Common myeloid progenitor, CD34-positive (primary cell): ENCODE measurements at regions not wholly inside any gene's neighbourhood (a gene's known extent, or its start where the extent isn't known, plus 50 kb on each side); places are given as distances from the start of the nearest gene placed in this dataset.

Experiments
- CTCF ChIA-PET: fragments of 350-600 bp; sonication (Branson Sonifier 250); formaldehyde crosslinking; loops from one replicate; lab custom pipeline; 2021; ENCODE audit warnings: antibody characterized with exemption; lab: Charles Lee
- POLR2A ChIA-PET: fragments of 350-600 bp; sonication (Branson Sonifier 250); formaldehyde crosslinking; loops from one replicate; lab custom pipeline; 2021; ENCODE audit warnings: antibody characterized with exemption; lab: Charles Lee
- DNase-seq, 3 donors: peaks; one replicate each; pipeline versions ENCODE4 v3.0.0 to v3.0.0-alpha.2; 2013
- H3K27ac ChIP-seq, 2 experiments: 1 replicate in 1 of 2; 2 replicates in 1 of 2; pipeline ENCODE4 v1.7.0; 2013; ENCODE audit warnings: inconsistent platforms in 2 of 2, low read length in 2 of 2, mild to moderate bottlenecking in 2 of 2, low read depth in 1 of 2, moderate library complexity in 1 of 2; ENCODE audit not compliant: severe bottlenecking in 2 of 2, insufficient read depth in 1 of 2, poor library complexity in 1 of 2
- H3K27me3 ChIP-seq, 5 experiments: replicated peaks in 2 of 5; 1 replicate in 3 of 5; 2 replicates in 2 of 5; pipeline versions ENCODE4 v1.6.1 to v1.7.0; 2013; ENCODE audit warnings: low read length in 4 of 5, mild to moderate bottlenecking in 2 of 5, moderate library complexity in 2 of 5, inconsistent platforms in 1 of 5; ENCODE audit not compliant: insufficient read depth in 5 of 5, control insufficient read depth in 4 of 5
- H3K36me3 ChIP-seq, 4 experiments: 1 replicate in 2 of 4; 2 replicates in 2 of 4; pipeline versions ENCODE4 v1.6.1 to v1.7.0; 2013; ENCODE audit warnings: low read length in 3 of 4, control low read depth in 1 of 4, mild to moderate bottlenecking in 1 of 4; ENCODE audit not compliant: control insufficient read depth in 4 of 4, insufficient read depth in 4 of 4
- H3K4me1 ChIP-seq, 4 experiments: 1 replicate in 3 of 4; 2 replicates in 1 of 4; pipeline versions ENCODE4 v1.6.1 to v1.7.1; 2013; ENCODE audit warnings: low read length in 3 of 4, mild to moderate bottlenecking in 3 of 4, control low read depth in 1 of 4, inconsistent platforms in 1 of 4, moderate library complexity in 1 of 4; ENCODE audit not compliant: control insufficient read depth in 4 of 4, insufficient read depth in 4 of 4; ENCODE audit errors: control extremely low read depth in 1 of 4
- H3K4me3 ChIP-seq, 7 experiments: 1 replicate in 4 of 7; 2 replicates in 3 of 7; pipeline versions ENCODE4 v1.5.1 to v1.7.0; 2013; ENCODE audit warnings: mild to moderate bottlenecking in 7 of 7, low read length in 6 of 7, moderate library complexity in 6 of 7, inconsistent platforms in 2 of 7, low read depth in 2 of 7, control low read depth in 1 of 7; ENCODE audit not compliant: insufficient read depth in 4 of 7, control insufficient read depth in 1 of 7; ENCODE audit errors: extremely low read depth in 1 of 7
- H3K9me3 ChIP-seq, 5 experiments: 1 replicate in 4 of 5; 2 replicates in 1 of 5; pipeline versions ENCODE4 v1.6.1 to v1.7.1; 2013; ENCODE audit warnings: low read length in 4 of 5, mild to moderate bottlenecking in 2 of 5, inconsistent platforms in 1 of 5, low read depth in 1 of 5, moderate library complexity in 1 of 5; ENCODE audit not compliant: control insufficient read depth in 4 of 5, insufficient read depth in 2 of 5; ENCODE audit errors: control extremely low read depth in 1 of 5
- WGBS: methylation state at CpG from one replicate; pipeline ENCODE4 v1.1.5; 2013; ENCODE audit not compliant: insufficient coverage; 5-methylcytosine and 5-hydroxymethylcytosine counted together

GRCh38 chrY:8329431-8329830 lies 1007.8 kb upstream of the TSPY4 start:
- Histone ChIP-seq H3K36me3 (no peaks in the 10 kb centered on the region), H3K4me3 (no peak overlapping the region), H3K27me3 (no peaks in the 10 kb centered on the region), H3K4me1 (no peaks in the 10 kb centered on the region), H3K27ac (no peak overlapping the region), H3K9me3 (no peaks in the 10 kb centered on the region)
- CTCF ChIA-PET, result no interaction called here
- no CpG with 5 or more reads among the region's 2 CpGs for WGBS
- POLR2A ChIA-PET, result no interaction called here
- DNase-seq, result no peak

DNA sequence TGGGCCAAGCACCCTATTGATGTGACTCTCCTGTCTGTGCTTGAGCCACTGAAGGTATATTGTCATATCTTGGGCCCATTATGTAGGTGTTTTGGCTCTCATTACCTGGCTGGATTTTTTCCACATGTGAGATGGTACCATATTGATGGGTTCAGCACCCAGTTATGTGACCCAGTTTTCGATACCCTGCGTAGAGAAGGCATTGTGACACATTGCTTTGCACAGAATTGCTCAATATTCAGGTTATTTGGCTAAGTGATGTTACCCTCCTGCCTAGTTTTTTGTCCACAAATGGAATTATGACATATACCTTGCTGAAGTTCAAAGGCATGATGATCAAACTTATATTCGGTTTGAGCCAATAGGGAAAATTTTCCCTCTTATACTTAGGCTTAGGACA lies 1007.3 kb upstream of the TSPY4 start:
- CTCF ChIA-PET, result no interaction called here
- H3K36me3 ChIP-seq, result no peaks in the 10 kb centered on the region
- WGBS, result no CpG with 5 or more reads among the region's 3 CpGs
- H3K4me3 ChIP-seq, result no peak overlapping the region
- H3K27ac ChIP-seq, result no peak overlapping the region
- H3K9me3 ChIP-seq, result no peaks in the 10 kb centered on the region
- H3K27me3 ChIP-seq, result no peaks in the 10 kb centered on the region
- DNase-seq, result no peak
- POLR2A ChIA-PET, result no interaction called here
- H3K4me1 ChIP-seq, result no peaks in the 10 kb centered on the region

- no peaks in the 10 kb centered on the region for H3K9me3 ChIP-seq
- H3K27ac ChIP-seq, result no peak overlapping the region
Observed at GRCh38 chrY:8333328-8333727, 1003.9 kb upstream of the TSPY4 start.

DNA sequence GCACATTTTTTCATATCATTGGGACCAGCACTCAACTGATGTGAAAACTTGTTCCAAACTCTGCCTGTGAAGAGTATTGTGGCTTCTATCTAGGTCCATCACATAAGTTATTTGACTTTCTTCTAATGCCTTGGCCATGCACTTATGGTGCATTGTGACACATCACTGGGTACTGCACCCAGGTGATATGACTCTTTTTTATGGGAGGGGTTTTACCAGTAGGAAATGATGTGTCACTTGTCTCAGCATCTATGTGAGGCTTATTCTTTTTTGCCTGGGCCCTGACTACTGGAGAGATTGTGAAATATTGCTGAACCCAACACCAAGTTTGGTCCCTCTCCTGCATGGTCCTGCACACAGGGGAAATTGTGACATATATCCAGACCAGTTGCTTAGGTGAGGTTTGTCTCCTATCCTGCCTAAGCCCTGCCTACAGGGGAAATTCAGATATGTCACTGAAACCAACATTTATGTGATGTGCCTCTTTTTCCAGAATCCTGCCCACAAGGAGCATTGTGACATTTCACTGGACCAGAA lies 1001.9 kb upstream of the TSPY4 start:
- DNase-seq, result no peak
- H3K9me3 ChIP-seq, result no peaks in the 10 kb centered on the region
- ChIA-PET CTCF (no interaction called here), POLR2A (no interaction called here)
- no peak overlapping the region for H3K4me3 ChIP-seq
- H3K36me3 ChIP-seq, result no peaks in the 10 kb centered on the region
- H3K4me1 ChIP-seq, result no peaks in the 10 kb centered on the region
- H3K27ac ChIP-seq, result no peak overlapping the region
- no peaks in the 10 kb centered on the region for H3K27me3 ChIP-seq

More at GRCh38 chrY:8333328-8333727, 1003.9 kb upstream of the TSPY4 start:
- no peaks in the 10 kb centered on the region for H3K36me3 ChIP-seq
- ChIA-PET POLR2A (no interaction called here), CTCF (no interaction called here)
- no peaks in the 10 kb centered on the region for H3K27me3 ChIP-seq
- no peak for DNase-seq
- WGBS, result no CpG with 5 or more reads among the region's 3 CpGs
- H3K4me3 ChIP-seq, result no peak overlapping the region
- no peaks in the 10 kb centered on the region for H3K4me1 ChIP-seq

DNA sequence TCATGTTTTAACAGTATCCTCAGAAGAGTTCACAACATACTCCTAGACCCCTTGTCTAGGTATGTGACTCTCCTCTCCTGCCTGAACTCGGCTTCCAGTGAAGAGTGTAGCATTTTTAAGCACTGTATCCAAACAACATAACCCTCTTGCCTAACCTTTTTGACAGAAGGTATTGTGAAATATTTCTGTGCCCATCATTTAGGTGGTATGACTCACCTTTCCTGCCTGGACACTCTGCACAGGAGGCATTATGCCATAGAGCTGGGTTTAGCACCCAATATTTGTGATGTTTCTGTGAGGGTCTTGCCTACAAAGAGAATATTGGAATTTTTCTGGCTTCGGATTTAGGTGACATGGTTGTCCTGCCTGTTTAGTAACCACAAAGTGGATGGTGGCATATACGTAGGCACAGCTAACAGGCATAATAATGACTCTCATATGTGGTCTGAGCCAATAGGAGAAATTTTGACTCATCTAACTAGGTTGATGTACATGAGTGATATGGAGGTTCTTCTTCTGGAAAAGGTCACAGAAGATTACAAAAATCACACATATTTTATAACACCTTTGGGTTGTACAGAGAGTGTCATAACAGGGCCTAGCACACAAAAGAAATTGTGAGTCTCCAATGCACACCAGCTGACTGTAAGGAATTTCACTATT lies 1001.0 kb upstream of the TSPY4 start:
- ChIA-PET CTCF (no interaction called here), POLR2A (no interaction called here)
- Histone ChIP-seq H3K9me3 (no peaks in the 10 kb centered on the region), H3K27ac (no peak overlapping the region), H3K27me3 (no peaks in the 10 kb centered on the region), H3K4me1 (no peaks in the 10 kb centered on the region), H3K36me3 (no peaks in the 10 kb centered on the region), H3K4me3 (no peak overlapping the region)
- DNase-seq, result no peak
- no CpG with 5 or more reads among the region's 3 CpGs for WGBS

- POLR2A ChIA-PET, result no interaction called here
- WGBS, result no CpG with 5 or more reads among the region's 2 CpGs
- H3K4me1 ChIP-seq, result no peaks in the 10 kb centered on the region
- no peaks in the 10 kb centered on the region for H3K27me3 ChIP-seq
- no peak for DNase-seq
- CTCF ChIA-PET, result no interaction called here
- H3K4me3 ChIP-seq, result no peak overlapping the region
- H3K27ac ChIP-seq, result no peak overlapping the region
- no peaks in the 10 kb centered on the region for H3K36me3 ChIP-seq
- H3K9me3 ChIP-seq, result no peaks in the 10 kb centered on the region
Observed at GRCh38 chrY:8341000-8341399, 996.3 kb upstream of the TSPY4 start.

- H3K9me3 ChIP-seq, result no peaks in the 10 kb centered on the region
- ChIA-PET POLR2A (interaction anchor here (0.7 kb wide), 1 partner anchor 990 kb away, joined by 3 read pairs; no protein-coding TSS in a partner anchor), CTCF (no interaction called here)
- WGBS, result no CpG with 5 or more reads among the region's 2 CpGs
- H3K27ac ChIP-seq, result no peak overlapping the region
- H3K27me3 ChIP-seq, result no peaks in the 10 kb centered on the region
- no peaks in the 10 kb centered on the region for H3K36me3 ChIP-seq
- H3K4me1 ChIP-seq, result no peaks in the 10 kb centered on the region
- no peak for DNase-seq
- H3K4me3 ChIP-seq, result no peak overlapping the region
Observed at GRCh38 chrY:8342173-8342572, 995.1 kb upstream of the TSPY4 start.
